MM.1S (cell line): ENCODE measurements at regions not wholly inside any gene's neighbourhood (a gene's known extent, or its start where the extent isn't known, plus 50 kb on each side); places are given as distances from the start of the nearest gene placed in this dataset.

Experiments
- DNase-seq: peaks from one replicate; pipeline ENCODE4 v3.0.0-alpha.2; 2015
- H2AFZ ChIP-seq: fragments of 300-600 bp; sonication (generic); 2 replicates; pipeline ENCODE4 v1.6.0; 2016; ENCODE audit warnings: antibody characterized with exemption, low read length
- H3F3A ChIP-seq: fragments of 300-600 bp; sonication (generic); 2 replicates; pipeline ENCODE4 v1.6.1; 2016; ENCODE audit warnings: mild to moderate bottlenecking, antibody characterized with exemption, low read length, moderate library complexity, mixed read lengths; ENCODE audit not compliant: insufficient read depth
- H3K27ac ChIP-seq: fragments of 300-600 bp; sonication (generic); 2 replicates; pipeline ENCODE4 v1.5.1; 2016; ENCODE audit warnings: mild to moderate bottlenecking, low read length
- H3K27me3 ChIP-seq: fragments of 300-600 bp; sonication (generic); replicated peaks from 2 replicates; pipeline ENCODE4 v1.6.0; 2016; ENCODE audit warnings: low read length; ENCODE audit not compliant: insufficient read depth
- H3K36me3 ChIP-seq: fragments of 300-600 bp; sonication (generic); replicated peaks from 2 replicates; pipeline ENCODE4 v1.6.1; 2016; ENCODE audit warnings: mild to moderate bottlenecking, low read length, mixed read lengths; ENCODE audit not compliant: insufficient read depth
- H3K4me1 ChIP-seq: fragments of 300-600 bp; sonication (generic); 2 replicates; pipeline ENCODE4 v1.6.1; 2016; ENCODE audit warnings: low read length, mixed read lengths
- H3K4me2 ChIP-seq: fragments of 300-600 bp; sonication (generic); 2 replicates; pipeline ENCODE4 v1.6.0; 2016; ENCODE audit warnings: low read depth, low read length
- H3K4me3 ChIP-seq: fragments of 300-600 bp; sonication (generic); 2 replicates; pipeline ENCODE4 v1.5.1; 2016; ENCODE audit warnings: low read length, mixed read lengths
- H3K79me2 ChIP-seq: fragments of 300-600 bp; sonication (generic); 2 replicates; pipeline ENCODE4 v1.6.1; 2016; ENCODE audit warnings: mixed run types, low read length, mixed read lengths
- H3K9ac ChIP-seq: fragments of 300-600 bp; sonication (generic); 2 replicates; pipeline ENCODE4 v1.6.1; 2016; ENCODE audit warnings: low read length, mixed read lengths
- H3K9me2 ChIP-seq: fragments of 300-600 bp; sonication (generic); replicated peaks from 2 replicates; pipeline ENCODE4 v1.6.1; 2016; ENCODE audit warnings: mild to moderate bottlenecking, low read length, mixed read lengths; ENCODE audit not compliant: insufficient read depth
- H3K9me3 ChIP-seq: fragments of 300-600 bp; sonication (generic); replicated peaks from 2 replicates; pipeline ENCODE4 v1.6.1; 2016; ENCODE audit warnings: mild to moderate bottlenecking, low read length, mixed read lengths; ENCODE audit not compliant: insufficient read depth
- H4K20me1 ChIP-seq: fragments of 300-600 bp; sonication (generic); 2 replicates; pipeline ENCODE4 v1.6.1; 2016; ENCODE audit warnings: mild to moderate bottlenecking, low read length, moderate library complexity, mixed read lengths; ENCODE audit not compliant: insufficient read depth
- EZH2 ChIP-seq: fragments of 300-600 bp; sonication (generic); optimal IDR thresholded peaks from 2 replicates; pipeline ENCODE3; 2017; ENCODE audit warnings: low read depth, mild to moderate bottlenecking, antibody characterized with exemption, low read length, mixed read lengths
- EZH2phosphoT487 ChIP-seq: fragments of 300-600 bp; sonication (generic); IDR thresholded peaks from 2 replicates; pipeline ENCODE4 v1.6.1; 2018; ENCODE audit warnings: antibody characterized with exemption, low read length
- TF ChIP-seq, protein P1 (sequence below): fragments of 300-600 bp; sonication (generic); IDR thresholded peaks from 2 replicates; pipeline ENCODE4 v1.5.1; 2016; ENCODE audit warnings: antibody characterized with exemption, low read length, mixed read lengths

DNA sequence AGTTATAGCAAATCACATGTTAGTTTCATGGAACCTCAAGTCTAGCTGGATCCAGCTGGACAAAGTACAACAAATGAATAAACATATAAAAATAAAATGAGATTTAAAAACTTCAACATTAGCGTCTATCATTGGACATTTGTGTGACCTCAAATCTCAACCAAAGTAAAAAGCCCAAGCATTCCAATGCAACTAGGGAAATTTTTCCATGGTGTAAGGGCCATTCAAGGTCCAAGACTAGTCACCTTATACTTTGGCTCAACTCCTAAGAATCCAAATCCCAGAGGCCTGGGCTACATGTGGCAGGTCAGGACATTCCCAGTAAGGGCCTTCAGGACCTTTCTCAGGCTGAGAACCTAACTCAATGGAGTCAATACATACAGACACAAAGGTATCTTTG is 137.4 kb upstream of the DMAC1 start:
- Histone ChIP-seq H3K79me2 (no peaks in the 10 kb centered on the region), H3K27ac (no peak overlapping the region), H3K4me1 (peaks cover 11% of the 10 kb centered on the region), H3K9me3 (no peaks in the 10 kb centered on the region), H3K36me3 (no peaks in the 10 kb centered on the region), H3K27me3 (no peaks in the 10 kb centered on the region), H2AFZ (no peak overlapping the region), H3K9ac (no peak overlapping the region), H4K20me1 (no peaks in the 10 kb centered on the region), H3K4me2 (no peak overlapping the region), H3K9me2 (no peaks in the 10 kb centered on the region), H3F3A (0 out of 2 replicates have a peak, but pooled peaks cover 10% of the 10 kb centered on the region), H3K4me3 (no peak overlapping the region)
- TF ChIP-seq EZH2 (no peak), EZH2phosphoT487 (no peak)
- TF ChIP-seq, protein P1, sequence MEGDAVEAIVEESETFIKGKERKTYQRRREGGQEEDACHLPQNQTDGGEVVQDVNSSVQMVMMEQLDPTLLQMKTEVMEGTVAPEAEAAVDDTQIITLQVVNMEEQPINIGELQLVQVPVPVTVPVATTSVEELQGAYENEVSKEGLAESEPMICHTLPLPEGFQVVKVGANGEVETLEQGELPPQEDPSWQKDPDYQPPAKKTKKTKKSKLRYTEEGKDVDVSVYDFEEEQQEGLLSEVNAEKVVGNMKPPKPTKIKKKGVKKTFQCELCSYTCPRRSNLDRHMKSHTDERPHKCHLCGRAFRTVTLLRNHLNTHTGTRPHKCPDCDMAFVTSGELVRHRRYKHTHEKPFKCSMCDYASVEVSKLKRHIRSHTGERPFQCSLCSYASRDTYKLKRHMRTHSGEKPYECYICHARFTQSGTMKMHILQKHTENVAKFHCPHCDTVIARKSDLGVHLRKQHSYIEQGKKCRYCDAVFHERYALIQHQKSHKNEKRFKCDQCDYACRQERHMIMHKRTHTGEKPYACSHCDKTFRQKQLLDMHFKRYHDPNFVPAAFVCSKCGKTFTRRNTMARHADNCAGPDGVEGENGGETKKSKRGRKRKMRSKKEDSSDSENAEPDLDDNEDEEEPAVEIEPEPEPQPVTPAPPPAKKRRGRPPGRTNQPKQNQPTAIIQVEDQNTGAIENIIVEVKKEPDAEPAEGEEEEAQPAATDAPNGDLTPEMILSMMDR = no peak
- DNase-seq = no peak

DNA sequence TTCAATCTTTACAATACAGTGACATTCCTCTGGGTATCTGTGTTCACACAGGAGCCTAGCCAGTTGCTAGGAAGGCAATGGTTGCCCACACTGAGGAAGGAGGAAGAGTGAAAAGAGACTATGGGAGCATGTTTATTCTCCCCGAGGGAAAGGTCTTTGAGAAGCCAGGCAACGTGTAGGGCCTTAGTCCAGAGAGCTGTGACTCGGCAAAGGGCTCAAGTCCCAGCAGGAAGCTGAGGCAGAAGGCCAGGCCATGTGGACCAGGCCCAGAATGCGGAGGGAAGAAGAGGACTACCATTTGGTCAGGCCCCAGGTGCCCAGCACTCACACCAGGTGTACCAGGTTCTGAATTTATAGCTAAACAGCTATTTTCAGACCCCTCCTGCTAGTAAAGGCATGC is 136.6 kb upstream of the DMAC1 start:
- Histone ChIP-seq H3K27ac (peak overlapping the region; percentile 27; the same call in 1 of the 2 replicates), H3K4me2 (peak overlapping the region; percentile 55; the same call in 1 of the 2 replicates), H3K36me3 (no peaks in the 10 kb centered on the region), H3K9me2 (no peaks in the 10 kb centered on the region), H2AFZ (peak overlapping the region; percentile 57), H3K79me2 (no peaks in the 10 kb centered on the region), H3K9me3 (no peaks in the 10 kb centered on the region), H3K9ac (no peak overlapping the region), H3K4me1 (peaks cover 11% of the 10 kb centered on the region), H3K4me3 (peak overlapping the region; percentile 25), H4K20me1 (no peaks in the 10 kb centered on the region), H3F3A (0 out of 2 replicates have a peak, but pooled peaks cover 10% of the 10 kb centered on the region), H3K27me3 (no peaks in the 10 kb centered on the region)
- TF ChIP-seq, protein P1 = no peak
- TF ChIP-seq EZH2 = no peak
- no peak for TF ChIP-seq EZH2phosphoT487
- DNase-seq = no peak

DNA sequence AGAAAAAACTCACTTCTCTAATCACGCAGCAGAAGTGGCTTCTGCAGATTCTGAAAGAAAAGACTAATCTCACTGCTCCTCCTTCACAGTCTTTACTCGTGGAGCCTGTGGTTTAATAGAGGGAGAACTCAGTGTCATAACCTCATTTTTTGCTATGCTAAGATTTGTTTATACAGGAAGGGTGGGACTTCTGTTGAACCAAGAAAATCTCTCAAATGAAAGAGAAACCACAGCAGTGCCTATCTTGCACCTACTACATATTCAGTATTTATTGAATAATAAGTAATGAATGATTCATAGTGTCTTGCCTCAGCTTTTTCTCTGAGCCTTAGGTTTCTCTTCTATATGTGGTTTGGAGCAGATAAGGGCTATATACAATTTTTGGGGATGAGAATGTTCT is 136.1 kb upstream of the DMAC1 start:
- Histone ChIP-seq H3K36me3 (no peaks in the 10 kb centered on the region), H4K20me1 (no peaks in the 10 kb centered on the region), H3K27me3 (no peaks in the 10 kb centered on the region), H3K27ac (peak overlapping the region; percentile 27; the same call in 1 of the 2 replicates), H3K9me3 (no peaks in the 10 kb centered on the region), H2AFZ (peak overlapping the region; percentile 57), H3F3A (0 out of 2 replicates have a peak, but pooled peaks cover 10% of the 10 kb centered on the region), H3K4me3 (peak overlapping the region; percentile 25), H3K4me2 (peak overlapping the region; percentile 55; the same call in 1 of the 2 replicates), H3K4me1 (peaks cover 11% of the 10 kb centered on the region), H3K79me2 (no peaks in the 10 kb centered on the region), H3K9ac (no peak overlapping the region), H3K9me2 (no peaks in the 10 kb centered on the region)
- DNase-seq = peak; percentile 63
- no peak for TF ChIP-seq EZH2
- no peak for TF ChIP-seq EZH2phosphoT487
- TF ChIP-seq, protein P1 = no peak
